Mesenchymal stem cell (in vitro differentiated cells and primary cell): ENCODE measurements at regions not wholly inside any gene's neighbourhood (a gene's known extent, or its start where the extent isn't known, plus 50 kb on each side); places are given as distances from the start of the nearest gene placed in this dataset.

Experiments
- DNase-seq: peaks from one replicate; pipeline ENCODE4 v3.0.0-alpha.2; 2013
- H2AFZ ChIP-seq: one replicate; pipeline ENCODE4 v1.6.1; 2013; ENCODE audit warnings: low read depth, mild to moderate bottlenecking, control low read depth, inconsistent platforms, low read length, moderate library complexity
- H2AK5ac ChIP-seq: 2 replicates; pipeline ENCODE4 v1.6.1; 2013; ENCODE audit warnings: low read length, moderate library complexity, mild to moderate bottlenecking, inconsistent platforms; ENCODE audit not compliant: severe bottlenecking
- H2BK120ac ChIP-seq: one replicate; pipeline ENCODE4 v1.6.1; 2013; ENCODE audit warnings: low read depth, mild to moderate bottlenecking, inconsistent platforms, low read length, moderate library complexity
- H2BK12ac ChIP-seq, 2 experiments: one replicate each; pipeline ENCODE4 v1.6.1; 2013; ENCODE audit warnings: inconsistent platforms in 2 of 2, low read length in 2 of 2, mild to moderate bottlenecking in 2 of 2, moderate library complexity in 2 of 2, control low read depth in 1 of 2
- H2BK15ac ChIP-seq: one replicate; pipeline ENCODE4 v1.6.1; 2013; ENCODE audit warnings: mild to moderate bottlenecking, low read depth, inconsistent platforms; ENCODE audit not compliant: poor library complexity, severe bottlenecking
- H2BK5ac ChIP-seq: 2 replicates; pipeline ENCODE4 v1.6.1; 2013; ENCODE audit warnings: low read depth, mild to moderate bottlenecking, low read length, control low read depth, inconsistent platforms; ENCODE audit not compliant: poor library complexity, severe bottlenecking
- H3K14ac ChIP-seq, 2 experiments: one replicate each; pipeline ENCODE4 v1.6.1; 2013; ENCODE audit warnings: inconsistent platforms in 2 of 2, low read length in 2 of 2, control low read depth in 1 of 2, mild to moderate bottlenecking in 1 of 2, moderate library complexity in 1 of 2
- H3K18ac ChIP-seq, 2 experiments: one replicate each; pipeline ENCODE4 v1.6.1; 2013; ENCODE audit warnings: inconsistent platforms in 2 of 2, low read length in 2 of 2, control low read depth in 1 of 2, low read depth in 1 of 2, mild to moderate bottlenecking in 1 of 2
- H3K23ac ChIP-seq, 2 experiments: one replicate each; pipeline ENCODE4 v1.6.1; 2013; ENCODE audit warnings: inconsistent platforms in 2 of 2, low read length in 2 of 2, mild to moderate bottlenecking in 2 of 2, moderate library complexity in 2 of 2, control low read depth in 1 of 2
- H3K27ac ChIP-seq: 2 replicates; pipeline ENCODE4 v1.5.1; 2013; ENCODE audit warnings: mild to moderate bottlenecking, moderate library complexity, low read length, control low read depth, inconsistent platforms; ENCODE audit not compliant: poor library complexity, severe bottlenecking
- H3K27me3 ChIP-seq, 2 experiments: 2 replicates each; pipeline versions ENCODE4 v1.6.1 to v1.7.0; 2013; ENCODE audit warnings: low read length in 2 of 2, mild to moderate bottlenecking in 2 of 2, moderate library complexity in 2 of 2, control low read depth in 1 of 2, inconsistent platforms in 1 of 2; ENCODE audit not compliant: control insufficient read depth in 1 of 2, insufficient read depth in 1 of 2
- H3K36me3 ChIP-seq, 2 experiments: 2 replicates each; pipeline versions ENCODE4 v1.6.1 to v1.7.0; 2013; ENCODE audit warnings: low read length in 2 of 2, control low read depth in 1 of 2, inconsistent platforms in 1 of 2, low read depth in 1 of 2, mild to moderate bottlenecking in 1 of 2; ENCODE audit not compliant: insufficient read depth in 2 of 2, control insufficient read depth in 1 of 2
- H3K4ac ChIP-seq, 2 experiments: one replicate each; pipeline ENCODE4 v1.6.1; 2013; ENCODE audit warnings: inconsistent platforms in 2 of 2, low read length in 2 of 2, mild to moderate bottlenecking in 2 of 2, moderate library complexity in 2 of 2, control low read depth in 1 of 2, low read depth in 1 of 2
- H3K4me1 ChIP-seq: 2 replicates; pipeline ENCODE4 v1.6.1; 2013; ENCODE audit warnings: low read depth, low read length, control low read depth; ENCODE audit not compliant: control insufficient read depth, insufficient read depth
- H3K4me2 ChIP-seq: 2 replicates; pipeline ENCODE4 v1.6.1; 2013; ENCODE audit warnings: low read length, mild to moderate bottlenecking, inconsistent platforms; ENCODE audit not compliant: poor library complexity, severe bottlenecking
- H3K4me3 ChIP-seq, 2 experiments: 2 replicates each; pipeline versions ENCODE4 v1.5.1 to v1.7.0; 2013; ENCODE audit warnings: low read length in 2 of 2, mild to moderate bottlenecking in 2 of 2, control low read depth in 1 of 2, low read depth in 1 of 2; ENCODE audit not compliant: insufficient read depth in 1 of 2
- H3K79me1 ChIP-seq: replicated peaks from 2 replicates; pipeline ENCODE4 v1.6.1; 2013; ENCODE audit warnings: mild to moderate bottlenecking, control low read depth, low read length, inconsistent platforms; ENCODE audit not compliant: poor library complexity, severe bottlenecking
- H3K9ac ChIP-seq: 2 replicates; pipeline ENCODE4 v1.7.0; 2013; ENCODE audit warnings: mild to moderate bottlenecking, low read length, moderate library complexity
- H3K9me3 ChIP-seq: 2 replicates; pipeline ENCODE4 v1.7.0; 2013; ENCODE audit warnings: mild to moderate bottlenecking, low read length; ENCODE audit not compliant: control insufficient read depth
- H4K8ac ChIP-seq: one replicate; pipeline ENCODE4 v1.6.1; 2013; ENCODE audit warnings: inconsistent platforms, mild to moderate bottlenecking, low read length, moderate library complexity
- H4K91ac ChIP-seq: one replicate; pipeline ENCODE4 v1.6.1; 2013; ENCODE audit warnings: mild to moderate bottlenecking, low read length, inconsistent platforms
- whole genome bisulfite sequencing: methylation state at CpG from one replicate; pipeline ENCODE4 v1.1.7; 2013; ENCODE audit warnings: mixed read lengths; 5-methylcytosine and 5-hydroxymethylcytosine counted together

DNA sequence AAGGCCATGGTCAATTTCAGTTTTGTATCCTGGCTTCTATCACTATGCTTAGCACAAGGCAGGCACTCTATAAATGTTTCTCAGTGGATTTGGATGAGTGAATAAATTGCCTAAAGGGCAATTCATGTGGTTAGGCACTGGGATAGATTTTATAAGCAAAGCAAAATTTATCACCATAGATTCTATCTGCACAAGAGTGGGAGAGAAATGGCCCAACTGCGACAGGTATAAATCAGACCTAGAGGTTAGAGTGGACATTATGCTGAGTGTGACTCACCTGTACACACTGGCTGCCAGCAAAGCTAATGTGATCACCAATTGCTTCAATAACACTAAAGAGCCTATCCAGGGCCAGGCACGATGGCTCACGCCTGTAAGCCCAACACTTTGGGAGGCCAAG lies 514.0 kb downstream of the BUD13 start:
- H3K4me1 ChIP-seq: no peaks in the 10 kb centered on the region
- no peak overlapping the region for H4K8ac ChIP-seq
- peaks cover 19 to 45% of the 10 kb centered on the region in 2 experiments for H3K27me3 ChIP-seq
- no peak overlapping the region for H2BK15ac ChIP-seq
- H3K9ac ChIP-seq: no peak overlapping the region
- no peak overlapping the region for H3K4me2 ChIP-seq
- no peak overlapping the region for H4K91ac ChIP-seq
- no peaks in the 10 kb centered on the region for H3K36me3 ChIP-seq
- no peak overlapping the region for H3K23ac ChIP-seq
- no peak overlapping the region for H2BK5ac ChIP-seq
- no peak overlapping the region for H3K27ac ChIP-seq
- H3K9me3 ChIP-seq: no peaks in the 10 kb centered on the region
- no peak overlapping the region for H2BK120ac ChIP-seq
- no peak overlapping the region for H3K4ac ChIP-seq
- H3K79me1 ChIP-seq: no peaks in the 10 kb centered on the region
- H2AFZ ChIP-seq: no peak overlapping the region
- WGBS: 85% methylated on average over 2 of the region's 3 CpGs
- no peak for DNase-seq
- no peak overlapping the region for H3K18ac ChIP-seq
- H3K14ac ChIP-seq: no peak overlapping the region
- H2AK5ac ChIP-seq: no peak overlapping the region
- H2BK12ac ChIP-seq: no peak overlapping the region
- H3K4me3 ChIP-seq: no peak overlapping the region

DNA sequence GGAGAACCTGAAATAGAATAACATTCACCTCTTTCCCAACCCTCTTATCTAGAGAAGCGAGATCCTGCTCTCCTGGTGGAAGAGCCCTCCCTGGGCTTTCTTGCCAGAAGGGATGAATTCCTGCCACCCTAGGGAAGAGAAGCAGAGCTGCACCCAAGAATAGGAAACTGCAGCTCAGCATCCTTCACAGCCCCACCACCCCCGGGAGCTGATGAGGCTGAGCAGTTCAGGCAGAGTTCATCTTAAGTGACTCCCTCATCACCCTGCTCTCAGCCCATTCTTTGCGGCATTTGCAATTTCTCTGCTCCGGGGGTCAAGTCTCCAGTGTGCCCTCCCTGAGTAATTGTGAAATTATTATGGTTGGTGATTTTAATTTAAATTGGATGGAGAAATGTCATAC lies 514.9 kb downstream of the BUD13 start:
- H3K23ac ChIP-seq: no peak overlapping the region

DNA sequence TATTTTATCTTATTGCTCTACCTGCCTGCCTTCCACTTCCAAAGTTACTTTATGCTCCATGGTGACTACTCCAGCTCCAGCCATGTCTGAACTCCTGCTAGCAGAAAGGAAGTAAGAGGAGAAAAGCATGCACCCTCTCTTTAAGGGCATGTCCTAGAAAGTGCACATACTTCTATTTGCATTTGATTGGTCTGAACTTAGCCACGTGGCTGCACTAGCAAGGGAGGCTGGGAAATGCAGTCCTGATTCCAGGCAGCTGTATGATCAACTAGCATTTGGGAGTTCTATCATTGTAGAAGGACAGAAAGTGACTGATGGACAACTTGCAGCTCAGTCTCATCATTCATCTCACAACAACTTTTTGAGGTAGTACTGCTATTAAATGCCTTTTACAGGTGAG lies 515.7 kb downstream of the BUD13 start:
- Histone ChIP-seq H2BK120ac (no peak overlapping the region), H4K91ac (no peak overlapping the region), H3K4me1 (no peaks in the 10 kb centered on the region), H3K9me3 (no peaks in the 10 kb centered on the region), H3K4me2 (no peak overlapping the region), H2BK15ac (no peak overlapping the region), H2AFZ (no peak overlapping the region), H2AK5ac (no peak overlapping the region), H2BK5ac (no peak overlapping the region), H3K27me3 (peaks cover 6 to 44% of the 10 kb centered on the region in 2 experiments), H3K4ac (no peak overlapping the region), H3K36me3 (no peaks in the 10 kb centered on the region), H3K18ac (no peak overlapping the region), H4K8ac (no peak overlapping the region), H3K14ac (no peak overlapping the region), H2BK12ac (no peak overlapping the region), H3K79me1 (no peaks in the 10 kb centered on the region), H3K27ac (no peak overlapping the region), H3K9ac (no peak overlapping the region), H3K23ac (no peak overlapping the region), H3K4me3 (no peak overlapping the region)
- DNase-seq: no peak
- 36% methylated on average over 1 of the region's 1 CpG for WGBS

More for the DNA sequence above, 514.9 kb downstream of the BUD13 start:
- Histone ChIP-seq H3K36me3 (no peaks in the 10 kb centered on the region), H3K27ac (no peak overlapping the region), H4K8ac (no peak overlapping the region), H2BK12ac (no peak overlapping the region), H3K27me3 (peaks cover 9 to 46% of the 10 kb centered on the region in 2 experiments), H3K79me1 (no peaks in the 10 kb centered on the region), H3K9ac (no peak overlapping the region), H2BK120ac (no peak overlapping the region), H3K4me2 (no peak overlapping the region), H3K4ac (no peak overlapping the region), H3K18ac (no peak overlapping the region), H2AK5ac (no peak overlapping the region), H3K9me3 (no peaks in the 10 kb centered on the region), H2BK5ac (no peak overlapping the region), H2AFZ (no peak overlapping the region), H3K4me1 (no peaks in the 10 kb centered on the region), H3K14ac (no peak overlapping the region), H3K4me3 (no peak overlapping the region), H4K91ac (no peak overlapping the region), H2BK15ac (no peak overlapping the region)
- WGBS: 94% methylated on average over 2 of the region's 4 CpGs
- DNase-seq: no peak

DNA sequence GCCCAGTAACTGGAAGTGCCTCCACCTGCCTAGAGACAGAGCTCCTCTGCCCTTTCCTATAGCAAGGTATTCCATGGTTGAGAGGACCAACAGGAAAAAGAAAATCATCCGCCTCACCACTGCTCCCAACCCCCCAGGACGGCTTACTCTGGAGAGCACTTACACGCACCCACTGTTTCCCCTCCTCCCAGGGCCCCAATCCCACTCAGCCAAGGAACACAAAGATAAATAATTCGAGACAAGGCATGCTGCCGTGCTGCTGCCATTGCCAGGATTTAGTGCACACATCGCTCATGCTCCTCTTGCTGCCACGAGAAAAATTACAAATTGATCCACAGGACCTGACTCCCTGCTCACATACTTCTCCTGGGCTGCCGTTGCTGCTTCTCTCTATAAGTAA lies 516.6 kb downstream of the BUD13 start:
- Histone ChIP-seq H3K27me3 (peaks cover 11 to 40% of the 10 kb centered on the region in 2 experiments), H4K91ac (no peak overlapping the region), H3K4me3 (no peak overlapping the region), H3K4me2 (no peak overlapping the region), H3K18ac (no peak overlapping the region), H3K4me1 (no peaks in the 10 kb centered on the region), H3K9ac (no peak overlapping the region), H4K8ac (no peak overlapping the region), H3K36me3 (no peaks in the 10 kb centered on the region), H3K14ac (no peak overlapping the region), H2AK5ac (no peak overlapping the region), H3K27ac (no peak overlapping the region), H2BK15ac (no peak overlapping the region), H3K9me3 (peaks cover 5% of the 10 kb centered on the region), H3K79me1 (no peaks in the 10 kb centered on the region), H2BK120ac (no peak overlapping the region), H2AFZ (no peak overlapping the region), H2BK12ac (no peak overlapping the region), H3K23ac (no peak overlapping the region), H2BK5ac (no peak overlapping the region), H3K4ac (no peak overlapping the region)
- no peak for DNase-seq
- 54% methylated on average over 7 of the region's 8 CpGs for WGBS
